ENCODE measurements at regions not wholly inside any gene's neighbourhood (a gene's known extent, or its start where the extent isn't known, plus 50 kb on each side); places are given as distances from the start of the nearest gene placed in this dataset.

GRCh38 chr21:43321111-43321510, 105.8 kb downstream of the SIK1 start:
- TF ChIP-seq CTCF (IDR thresholded peaks at IDR 0.05) (no peak), EP300 (IDR thresholded peaks at IDR 0.05) (no peak), POLR2A (IDR thresholded peaks at IDR 0.05) (no peak), POLR2AphosphoS5 (IDR thresholded peaks at IDR 0.05) (no peak)
- Histone ChIP-seq H3K4me3 (no peak overlapping the region), H3K36me3 (no peaks in the 10 kb centered on the region), H3K4me1 (peaks cover 0 to 13% (median 0%) of the 10 kb centered on the region in 3 donors), H3K27ac (no peak overlapping the region), H3K9me3 (peaks cover 0 to 16% (median 0%) of the 10 kb centered on the region in 3 donors), H3K27me3 (peaks cover 23% of the 10 kb centered on the region)
- WGBS, 2 donors (ENCODE audit: low coverage in 1 of 2), result 92% methylated on average over 2 of the region's 5 CpGs; no CpG with 5 or more reads in 1 of the 2 donors
- no peak for ATAC-seq

- H3K27me3 ChIP-seq, result peaks cover 29% of the 10 kb centered on the region
- H3K36me3 ChIP-seq, result no peaks in the 10 kb centered on the region
- H3K27ac ChIP-seq, result no peak overlapping the region
- no peak for ATAC-seq
- peaks cover 0 to 13% (median 0%) of the 10 kb centered on the region in 3 donors for H3K4me1 ChIP-seq
- H3K4me3 ChIP-seq, result no peak overlapping the region
- no CpG with 5 or more reads among the region's 5 CpGs for WGBS, 2 donors (ENCODE audit: low coverage in 1 of 2)
- peaks cover 0 to 16% (median 0%) of the 10 kb centered on the region in 3 donors for H3K9me3 ChIP-seq
- TF ChIP-seq POLR2A (IDR thresholded peaks at IDR 0.05), result no peak
- TF ChIP-seq EP300 (IDR thresholded peaks at IDR 0.05), result no peak
Observed at GRCh38 chr21:43320526-43320925, 106.4 kb downstream of the SIK1 start.

GRCh38 chr21:43318841-43319781, 107.8 kb downstream of the SIK1 start:
- TF ChIP-seq EP300 (IDR thresholded peaks at IDR 0.05) (no peak), CTCF (IDR thresholded peaks at IDR 0.05) (no peak), POLR2AphosphoS5 (IDR thresholded peaks at IDR 0.05) (no peak), POLR2A (IDR thresholded peaks at IDR 0.05) (no peak)
- no peak for ATAC-seq
- H3K27me3 ChIP-seq, result peaks cover 43% of the 10 kb centered on the region
- H3K36me3 ChIP-seq, result no peaks in the 10 kb centered on the region
- peaks cover 0 to 16% (median 0%) of the 10 kb centered on the region in 3 donors for H3K9me3 ChIP-seq
- H3K4me3 ChIP-seq, result no peak overlapping the region
- 20 to 36% methylated on average over 2 to 10 of the region's 32 CpGs for WGBS, 2 donors (ENCODE audit: low coverage in 1 of 2)
- H3K27ac ChIP-seq, result no peak overlapping the region
- H3K4me1 ChIP-seq, result peaks cover 0 to 13% (median 0%) of the 10 kb centered on the region in 3 donors

- no peak overlapping the region for H3K27ac ChIP-seq
- H3K4me1 ChIP-seq, result peaks cover 0 to 9% (median 0%) of the 10 kb centered on the region in 3 donors
- 89 to 97% methylated on average over 6 to 7 of the region's 7 CpGs for WGBS, 2 donors (ENCODE audit: low coverage in 1 of 2)
- TF ChIP-seq EP300 (IDR thresholded peaks at IDR 0.05), result no peak
- no peak for TF ChIP-seq POLR2AphosphoS5 (IDR thresholded peaks at IDR 0.05)
- no peak for TF ChIP-seq CTCF (IDR thresholded peaks at IDR 0.05)
- no peak for TF ChIP-seq POLR2A (IDR thresholded peaks at IDR 0.05)
- peaks cover 47% of the 10 kb centered on the region for H3K27me3 ChIP-seq
- H3K9me3 ChIP-seq, result peaks cover 0 to 16% (median 0%) of the 10 kb centered on the region in 3 donors
- H3K36me3 ChIP-seq, result no peaks in the 10 kb centered on the region
- H3K4me3 ChIP-seq, result no peak overlapping the region
- no peak for ATAC-seq
Observed at GRCh38 chr21:43318368-43318767, 108.6 kb downstream of the SIK1 start.

GRCh38 chr21:43317959-43318358, 109.0 kb downstream of the SIK1 start:
- no peak overlapping the region for H3K4me3 ChIP-seq
- H3K9me3 ChIP-seq, result peaks cover 0 to 16% (median 0%) of the 10 kb centered on the region in 3 donors
- peaks cover 47% of the 10 kb centered on the region for H3K27me3 ChIP-seq
- 93% methylated on average over 6 of the region's 9 CpGs; no CpG with 5 or more reads in 1 of the 2 donors for WGBS, 2 donors (ENCODE audit: low coverage in 1 of 2)
- H3K4me1 ChIP-seq, result peaks cover 0 to 4% (median 0%) of the 10 kb centered on the region in 3 donors
- ATAC-seq, result no peak
- H3K36me3 ChIP-seq, result no peaks in the 10 kb centered on the region
- no peak for TF ChIP-seq POLR2A (IDR thresholded peaks at IDR 0.05)
- TF ChIP-seq CTCF (IDR thresholded peaks at IDR 0.05), result no peak
- TF ChIP-seq POLR2AphosphoS5 (IDR thresholded peaks at IDR 0.05), result no peak
- no peak for TF ChIP-seq EP300 (IDR thresholded peaks at IDR 0.05)
- H3K27ac ChIP-seq, result no peak overlapping the region
